ENCODE measurements at regions not wholly inside any gene's neighbourhood (a gene's known extent, or its start where the extent isn't known, plus 50 kb on each side); places are given as distances from the start of the nearest gene placed in this dataset.

GRCh38 chr5:164881442-164881841, 1376.0 kb downstream of the MAT2B start:
- TF ChIP-seq EZH2phosphoT487 (IDR thresholded peaks at IDR 0.05; ENCODE audit: borderline replicate concordance, low read depth, low read length) = no peak
- ChIA-PET CTCF (ENCODE audit: unreplicated experiment) (no interaction called here), POLR2A (no interaction called here)
- H3K4me3 ChIP-seq (ENCODE audit: low read depth, low read length, poor library complexity, severe bottlenecking) = no peak overlapping the region
- H3K27ac ChIP-seq (ENCODE audit: low read depth, low read length, poor library complexity, severe bottlenecking) = no peak overlapping the region
- no peak overlapping the region for H3K4me2 ChIP-seq (ENCODE audit: low read length)
- no TSS peak for BruUV-seq (replicated peaks)
- no peaks in the 10 kb centered on the region for H3K4me1 ChIP-seq (ENCODE audit: insufficient read depth, low read length, poor library complexity, severe bottlenecking)
- no peaks in the 10 kb centered on the region for H3K9me2 ChIP-seq (ENCODE audit: insufficient read depth, low read length)
- H4K20me1 ChIP-seq (ENCODE audit: insufficient read depth, low read length) = no peaks in the 10 kb centered on the region
- intact Hi-C loops (cut with micrococcal nuclease; ENCODE audit: unreplicated experiment) = no loop called here
- no peak overlapping the region for H2AFZ ChIP-seq (ENCODE audit: low read length)
- H3K9me3 ChIP-seq (ENCODE audit: low read length) = no peaks in the 10 kb centered on the region
- H3K79me2 ChIP-seq (ENCODE audit: insufficient read depth, low read depth, low read length) = no peaks in the 10 kb centered on the region
- no peaks in the 10 kb centered on the region for H3K36me3 ChIP-seq (ENCODE audit: insufficient read depth, low read length)
- no peak for DNase-seq (ENCODE audit: low spot score)

- H3K27ac ChIP-seq (ENCODE audit: low read depth, low read length, poor library complexity, severe bottlenecking) = no peak overlapping the region
- H3K36me3 ChIP-seq (ENCODE audit: insufficient read depth, low read length) = no peaks in the 10 kb centered on the region
- ChIA-PET CTCF (ENCODE audit: unreplicated experiment) (no interaction called here), POLR2A (interaction anchor here (0.6 kb wide), 1 partner anchor 48 kb away, joined by 3 read pairs; no protein-coding TSS in a partner anchor)
- TF ChIP-seq EZH2phosphoT487 (IDR thresholded peaks at IDR 0.05; ENCODE audit: borderline replicate concordance, low read depth, low read length) (no peak), CTCF (conservative IDR thresholded peaks at IDR 0.05; ENCODE audit: low read length) (no peak)
- no peak overlapping the region for H3K4me3 ChIP-seq (ENCODE audit: low read depth, low read length, poor library complexity, severe bottlenecking)
- H3K79me2 ChIP-seq (ENCODE audit: insufficient read depth, low read depth, low read length) = no peaks in the 10 kb centered on the region
- intact Hi-C loops (cut with micrococcal nuclease; ENCODE audit: unreplicated experiment) = no loop called here
- H4K20me1 ChIP-seq (ENCODE audit: insufficient read depth, low read length) = no peaks in the 10 kb centered on the region
- no TSS peak for BruUV-seq (replicated peaks)
- H3K4me2 ChIP-seq (ENCODE audit: low read length) = no peak overlapping the region
- H3K9me3 ChIP-seq (ENCODE audit: low read length) = no peaks in the 10 kb centered on the region
- no peaks in the 10 kb centered on the region for H3K4me1 ChIP-seq (ENCODE audit: insufficient read depth, low read length, poor library complexity, severe bottlenecking)
- no peaks in the 10 kb centered on the region for H3K9me2 ChIP-seq (ENCODE audit: insufficient read depth, low read length)
- no peak overlapping the region for H2AFZ ChIP-seq (ENCODE audit: low read length)
- DNase-seq (ENCODE audit: low spot score) = no peak
Observed at GRCh38 chr5:164885179-164885578, 1379.8 kb downstream of the MAT2B start.

GRCh38 chr5:164893071-164893470, 1387.7 kb downstream of the MAT2B start:
- DNase-seq (ENCODE audit: low spot score) = no peak
- no peaks in the 10 kb centered on the region for H3K4me1 ChIP-seq (ENCODE audit: insufficient read depth, low read length, poor library complexity, severe bottlenecking)
- no peak overlapping the region for H2AFZ ChIP-seq (ENCODE audit: low read length)
- BruUV-seq (replicated peaks) = no TSS peak
- no peaks in the 10 kb centered on the region for H3K9me2 ChIP-seq (ENCODE audit: insufficient read depth, low read length)
- H3K9me3 ChIP-seq (ENCODE audit: low read length) = 0 out of 2 replicates have a peak, but pooled peaks cover 4% of the 10 kb centered on the region
- intact Hi-C loops (cut with micrococcal nuclease; ENCODE audit: unreplicated experiment) = no loop called here
- POLR2A ChIA-PET = no interaction called here
- TF ChIP-seq CTCF (conservative IDR thresholded peaks at IDR 0.05; ENCODE audit: low read length) (no peak), EZH2phosphoT487 (IDR thresholded peaks at IDR 0.05; ENCODE audit: borderline replicate concordance, low read depth, low read length) (no peak)
- H3K4me2 ChIP-seq (ENCODE audit: low read length) = no peak overlapping the region
- H3K4me3 ChIP-seq (ENCODE audit: low read depth, low read length, poor library complexity, severe bottlenecking) = no peak overlapping the region
- H3K79me2 ChIP-seq (ENCODE audit: insufficient read depth, low read depth, low read length) = no peaks in the 10 kb centered on the region
- CTCF ChIA-PET (ENCODE audit: unreplicated experiment) = no interaction called here
- H4K20me1 ChIP-seq (ENCODE audit: insufficient read depth, low read length) = no peaks in the 10 kb centered on the region
- H3K27ac ChIP-seq (ENCODE audit: low read depth, low read length, poor library complexity, severe bottlenecking) = no peak overlapping the region
- H3K36me3 ChIP-seq (ENCODE audit: insufficient read depth, low read length) = no peaks in the 10 kb centered on the region
